GM12878 (cell line): ENCODE measurements at regions not wholly inside any gene's neighbourhood (a gene's known extent, or its start where the extent isn't known, plus 50 kb on each side); places are given as distances from the start of the nearest gene placed in this dataset.

Experiments used
- CBFB ChIP-seq: IDR thresholded peaks from 2 replicates; pipeline ENCODE4 v1.6.1; 2016; ENCODE audit warnings: antibody characterized with exemption, low read depth
- CBX3 ChIP-seq: fragments of 200-600 bp; sonication (generic); IDR thresholded peaks from 2 replicates; pipeline ENCODE4 v1.6.1; 2016; ENCODE audit warnings: low read depth, borderline replicate concordance
- EZH2 ChIP-seq: IDR thresholded peaks from 2 replicates; pipeline ENCODE4 v1.6.1; 2012; ENCODE audit warnings: low read depth, mild to moderate bottlenecking, control low read depth, inconsistent platforms, low read length, borderline replicate concordance; ENCODE audit not compliant: control insufficient read depth
- FOS ChIP-seq: IDR thresholded peaks from 3 replicates; pipeline ENCODE4 v1.6.1; 2011; ENCODE audit warnings: borderline replicate concordance; ENCODE audit not compliant: insufficient read length; ENCODE audit errors: extremely low read depth
- IKZF1 ChIP-seq: fragments of 450-650 bp; conservative IDR thresholded peaks from 2 replicates; pipeline ENCODE4 v1.6.1; 2017; ENCODE audit warnings: antibody characterized with exemption, mild to moderate bottlenecking
- KDM1A ChIP-seq: fragments of 200-600 bp; sonication (generic); IDR thresholded peaks from 2 replicates; pipeline ENCODE4 v1.6.1; 2016; ENCODE audit warnings: borderline replicate concordance
- KLF5 ChIP-seq: fragments of 450-650 bp; IDR thresholded peaks from 2 replicates; pipeline ENCODE4 v1.6.1; 2014; ENCODE audit warnings: mild to moderate bottlenecking; ENCODE audit not compliant: partially characterized antibody
- MYC ChIP-seq: IDR thresholded peaks from 2 replicates; pipeline ENCODE4 v1.6.1; 2011; ENCODE audit warnings: mild to moderate bottlenecking, low read length, moderate library complexity, inconsistent platforms; ENCODE audit not compliant: insufficient read depth, insufficient replicate concordance, insufficient read length, severe bottlenecking
- NKRF ChIP-seq: fragments of 450-650 bp; conservative IDR thresholded peaks from 2 replicates; pipeline ENCODE4 v1.6.1; 2017; ENCODE audit warnings: mild to moderate bottlenecking, moderate library complexity
- POU2F2 ChIP-seq: IDR thresholded peaks from 3 replicates; pipeline ENCODE4 v1.6.1; 2011; ENCODE audit warnings: low read depth, mild to moderate bottlenecking, low read length, borderline replicate concordance
- SRF ChIP-seq, 2 experiments: IDR thresholded peaks; 2 replicates each; pipeline ENCODE4 v1.6.1; 2011; ENCODE audit warnings: low read depth in 2 of 2, low read length in 2 of 2, mild to moderate bottlenecking in 1 of 2, moderate library complexity in 1 of 2
- STAT1 ChIP-seq: fragments of 450-650 bp; conservative IDR thresholded peaks from 2 replicates; pipeline ENCODE4 v1.6.1; 2014; ENCODE audit warnings: antibody characterized with exemption, mild to moderate bottlenecking
- STAT3 ChIP-seq: IDR thresholded peaks from 2 replicates; pipeline ENCODE4 v1.6.1; 2011; ENCODE audit warnings: low read depth, low read length, improper control_type of control experiment
- SUPT20H ChIP-seq: IDR thresholded peaks from 2 replicates; pipeline ENCODE4 v1.6.1; 2011; ENCODE audit warnings: low read depth, mild to moderate bottlenecking, low read length, moderate library complexity, borderline replicate concordance; ENCODE audit not compliant: control insufficient read depth
- TAF1 ChIP-seq: IDR thresholded peaks from 2 replicates; pipeline ENCODE4 v1.6.1; 2011; ENCODE audit warnings: mild to moderate bottlenecking, low read depth, low read length, borderline replicate concordance
- USF1 ChIP-seq: IDR thresholded peaks from 2 replicates; pipeline ENCODE4 v1.6.1; 2011; ENCODE audit warnings: borderline replicate concordance, low read depth, mild to moderate bottlenecking, moderate library complexity, mixed read lengths, low read length; ENCODE audit not compliant: insufficient read depth; ENCODE audit errors: extremely low read length
- YBX1 ChIP-seq: fragments of 450-650 bp; IDR thresholded peaks from 2 replicates; pipeline ENCODE4 v1.6.1; 2016; ENCODE audit warnings: antibody characterized with exemption
- ZBTB33 ChIP-seq: fragments of 450-650 bp; IDR thresholded peaks from 2 replicates; pipeline ENCODE4 v1.6.1; 2017; ENCODE audit warnings: mild to moderate bottlenecking
- ZNF687 ChIP-seq: fragments of 450-650 bp; IDR thresholded peaks from 2 replicates; pipeline ENCODE4 v1.6.1; 2017; ENCODE audit warnings: mild to moderate bottlenecking, moderate library complexity
- ZZZ3 ChIP-seq: IDR thresholded peaks from 2 replicates; pipeline ENCODE4 v1.6.1; 2011; ENCODE audit warnings: low read depth; ENCODE audit not compliant: control insufficient read depth, insufficient read length

GRCh38 chr12:45670346-45671065 is 59.0 kb upstream of the ARID2 start (continued):
- TF ChIP-seq FOS (no peak), STAT3 (no peak), ZZZ3 (no peak), STAT1 (no peak), EZH2 (no peak), KLF5 (no peak), ZBTB33 (no peak), NKRF (no peak), CBX3 (no peak), SUPT20H (no peak), MYC (no peak), CBFB (peak; percentile 74), KDM1A (no peak), IKZF1 (peak; percentile 56), TAF1 (no peak), USF1 (no peak), POU2F2 (no peak), SRF (IDR thresholded peaks at IDR 0.05; ENCODE audit: low read depth in 2 of 2, low read length in 2 of 2) (no peak), ZNF687 (no peak), YBX1 (no peak)
